Central memory CD8-positive, alpha-beta T cell (primary cell): ENCODE measurements at regions not wholly inside any gene's neighbourhood (a gene's known extent, or its start where the extent isn't known, plus 50 kb on each side); places are given as distances from the start of the nearest gene placed in this dataset.
"Not testable (repeated sequence)": the region's sequence is repeated elsewhere in the genome, so short reads cannot be mapped to it uniquely, and the experiment has no call there.

Experiments used
- ATAC-seq: fragments of 150-1000 bp; cut with Tn5 transposase; replicated peaks from 2 replicates; pipeline ENCODE4 v1.10.0; 2022; ENCODE audit warnings: mild to moderate bottlenecking, moderate FRiP score, moderate number of reproducible peaks; ENCODE audit not compliant: poor library complexity, severe bottlenecking; ENCODE audit errors: extremely low read depth
- DNase-seq, 2 donors: peaks; one replicate each; pipeline ENCODE4 v3.0.0; 2021; ENCODE audit warnings: low spot score in 2 of 2
- H3K27ac Mint-ChIP-seq: one replicate; pipeline ENCODE4 v1.8.0; 2022; ENCODE audit warnings: low read depth, mild to moderate bottlenecking, moderate library complexity, mixed read lengths
- H3K27me3 Mint-ChIP-seq: one replicate; pipeline ENCODE4 v1.8.0; 2022; ENCODE audit warnings: mixed read lengths
- H3K36me3 Mint-ChIP-seq: one replicate; pipeline ENCODE4 v1.8.0; 2022; ENCODE audit warnings: mild to moderate bottlenecking, moderate library complexity, mixed read lengths; ENCODE audit not compliant: insufficient read depth
- H3K4me1 Mint-ChIP-seq: one replicate; pipeline ENCODE4 v1.8.0; 2022; ENCODE audit warnings: mixed read lengths
- H3K4me3 Mint-ChIP-seq: one replicate; pipeline ENCODE4 v1.8.0; 2022; ENCODE audit warnings: mild to moderate bottlenecking, moderate library complexity, mixed read lengths
- H3K9me3 Mint-ChIP-seq: one replicate; pipeline ENCODE4 v1.8.0; 2022; ENCODE audit warnings: mixed read lengths

GRCh38 chr2:238723740-238724320 is 124.1 kb upstream of the TWIST2 start:
- DNase-seq, ATAC-seq, H3K9me3 Mint-ChIP-seq, H3K27ac Mint-ChIP-seq, H3K4me1 Mint-ChIP-seq, H3K4me3 Mint-ChIP-seq, H3K36me3 Mint-ChIP-seq: not testable (repeated sequence)
- H3K27me3 Mint-ChIP-seq, result peaks cover 42% of the 10 kb centered on the region

- Mint-ChIP-seq H3K27me3 (peaks cover 46% of the 10 kb centered on the region), H3K4me1 (no peaks in the 10 kb centered on the region), H3K4me3 (no peak overlapping the region), H3K9me3 (no peaks in the 10 kb centered on the region), H3K27ac (no peak overlapping the region), H3K36me3 (no peaks in the 10 kb centered on the region)
- DNase-seq, result no peak
- ATAC-seq, result no peak
Measured at GRCh38 chr2:238724728-238725127, 123.2 kb upstream of the TWIST2 start.

GRCh38 chr2:238725298-238725697 is 122.6 kb upstream of the TWIST2 start:
- Mint-ChIP-seq H3K27ac (no peak overlapping the region), H3K9me3 (no peaks in the 10 kb centered on the region), H3K4me1 (no peaks in the 10 kb centered on the region), H3K27me3 (peaks cover 51% of the 10 kb centered on the region), H3K4me3 (no peak overlapping the region), H3K36me3 (no peaks in the 10 kb centered on the region)
- DNase-seq (no peak), ATAC-seq (no peak)

GRCh38 chr2:238726670-238727584 is 121.0 kb upstream of the TWIST2 start:
- H3K4me1 Mint-ChIP-seq, result no peaks in the 10 kb centered on the region
- peaks cover 45% of the 10 kb centered on the region for H3K27me3 Mint-ChIP-seq
- H3K36me3 Mint-ChIP-seq, result no peaks in the 10 kb centered on the region
- no peak for ATAC-seq
- no peak overlapping the region for H3K27ac Mint-ChIP-seq
- no peak for DNase-seq
- H3K9me3 Mint-ChIP-seq, result no peaks in the 10 kb centered on the region
- H3K4me3 Mint-ChIP-seq, result no peak overlapping the region

GRCh38 chr2:238727585-238728329 is 120.1 kb upstream of the TWIST2 start:
- no peak for ATAC-seq
- Mint-ChIP-seq H3K9me3 (no peaks in the 10 kb centered on the region), H3K36me3 (no peaks in the 10 kb centered on the region), H3K4me3 (no peak overlapping the region), H3K4me1 (no peaks in the 10 kb centered on the region), H3K27ac (no peak overlapping the region), H3K27me3 (peaks cover 45% of the 10 kb centered on the region)
- no peak for DNase-seq

GRCh38 chr2:238728330-238729260 is 119.3 kb upstream of the TWIST2 start:
- DNase-seq (no peak), ATAC-seq (no peak)
- Mint-ChIP-seq H3K4me3 (no peak overlapping the region), H3K36me3 (no peaks in the 10 kb centered on the region), H3K27ac (no peak overlapping the region), H3K27me3 (peaks cover 45% of the 10 kb centered on the region), H3K9me3 (no peaks in the 10 kb centered on the region), H3K4me1 (no peaks in the 10 kb centered on the region)

- ATAC-seq, result no peak
Measured at GRCh38 chr2:238729261-238729935, 118.5 kb upstream of the TWIST2 start.

GRCh38 chr2:238730001-238730669 is 117.8 kb upstream of the TWIST2 start:
- ATAC-seq (no peak), DNase-seq (no peak)
- H3K36me3 Mint-ChIP-seq, result no peaks in the 10 kb centered on the region
- H3K27ac Mint-ChIP-seq, result no peak overlapping the region
- peaks cover 44% of the 10 kb centered on the region for H3K27me3 Mint-ChIP-seq
- no peak overlapping the region for H3K4me3 Mint-ChIP-seq
- no peaks in the 10 kb centered on the region for H3K9me3 Mint-ChIP-seq
- H3K4me1 Mint-ChIP-seq, result no peaks in the 10 kb centered on the region

More at GRCh38 chr2:238729261-238729935, 118.5 kb upstream of the TWIST2 start:
- H3K27me3 Mint-ChIP-seq, result peaks cover 44% of the 10 kb centered on the region
- no peak overlapping the region for H3K4me3 Mint-ChIP-seq
- H3K27ac Mint-ChIP-seq, result no peak overlapping the region
- H3K36me3 Mint-ChIP-seq, result no peaks in the 10 kb centered on the region
- H3K9me3 Mint-ChIP-seq, result no peaks in the 10 kb centered on the region
- no peaks in the 10 kb centered on the region for H3K4me1 Mint-ChIP-seq
- DNase-seq, result no peak

- Mint-ChIP-seq H3K36me3 (no peaks in the 10 kb centered on the region), H3K4me1 (no peaks in the 10 kb centered on the region), H3K27me3 (peaks cover 47% of the 10 kb centered on the region), H3K9me3 (no peaks in the 10 kb centered on the region), H3K4me3 (no peak overlapping the region), H3K27ac (no peak overlapping the region)
- ATAC-seq (no peak), DNase-seq (no peak)
Measured at GRCh38 chr2:238730881-238731280, 117.0 kb upstream of the TWIST2 start.

- ATAC-seq, result no peak
- no peak overlapping the region for H3K4me3 Mint-ChIP-seq
- H3K4me1 Mint-ChIP-seq, result no peaks in the 10 kb centered on the region
- DNase-seq, result no peak
- peaks cover 45% of the 10 kb centered on the region for H3K27me3 Mint-ChIP-seq
- H3K9me3 Mint-ChIP-seq, result no peaks in the 10 kb centered on the region
- H3K27ac Mint-ChIP-seq, result no peak overlapping the region
- no peaks in the 10 kb centered on the region for H3K36me3 Mint-ChIP-seq
Measured at GRCh38 chr2:238731961-238732360, 115.9 kb upstream of the TWIST2 start.

GRCh38 chr2:238738917-238739316 is 109.0 kb upstream of the TWIST2 start:
- DNase-seq (no peak), ATAC-seq (no peak)
- Mint-ChIP-seq H3K27me3 (peaks cover 89% of the 10 kb centered on the region), H3K27ac (no peak overlapping the region), H3K36me3 (no peaks in the 10 kb centered on the region), H3K4me3 (no peak overlapping the region), H3K4me1 (no peaks in the 10 kb centered on the region), H3K9me3 (no peaks in the 10 kb centered on the region)
